Gastroesophageal sphincter (tissue), 4 donors: ENCODE measurements at regions not wholly inside any gene's neighbourhood (a gene's known extent, or its start where the extent isn't known, plus 50 kb on each side); places are given as distances from the start of the nearest gene placed in this dataset.

ENCODE experiments used
- ATAC-seq: fragments of 150-250 bp; one replicate; pipeline ENCODE4 v1.9.1; 2016; ENCODE audit warnings: mild to moderate bottlenecking, moderate library complexity
- H3K27ac ChIP-seq, 4 donors: fragments of 200-600 bp; sonication (generic) in 3 of 4; 1 replicate in 3 of 4; 2 replicates in 1 of 4; pipeline ENCODE4 v1.5.1; 2016 to 2019
- H3K27me3 ChIP-seq: fragments of 200-600 bp; sonication (generic); one replicate; pipeline ENCODE4 v1.5.1; 2019
- H3K36me3 ChIP-seq, 2 donors: fragments of 200-600 bp; sonication (generic); one replicate each; pipeline ENCODE4 v1.5.1; 2019; ENCODE audit warnings: control low read depth in 1 of 2
- H3K4me1 ChIP-seq, 3 donors: fragments of 200-600 bp; sonication (generic); 1 replicate in 2 of 3; 2 replicates in 1 of 3; pipeline ENCODE4 v1.5.1; 2016 to 2019; ENCODE audit warnings: control low read depth in 2 of 3
- H3K4me3 ChIP-seq, 2 donors: fragments of 200-600 bp; sonication (generic); one replicate each; pipeline ENCODE4 v1.5.1; 2019; ENCODE audit warnings: mild to moderate bottlenecking in 1 of 2, moderate library complexity in 1 of 2
- H3K9me3 ChIP-seq, 3 donors: fragments of 200-600 bp; sonication (generic); one replicate each; pipeline ENCODE4 v1.5.1; 2017 to 2019; ENCODE audit warnings: control low read depth in 2 of 3
- EP300 ChIP-seq: sonication (generic); formaldehyde crosslinking; IDR thresholded peaks from one replicate; pipeline ENCODE4 v1.6.1; 2017; ENCODE audit warnings: antibody characterized with exemption, mild to moderate bottlenecking
- POLR2A ChIP-seq, 2 donors: fragments of 450-650 bp; IDR thresholded peaks; one replicate each; pipeline ENCODE4 v1.6.1; 2017; ENCODE audit warnings: antibody characterized with exemption in 2 of 2, mild to moderate bottlenecking in 2 of 2, moderate library complexity in 1 of 2
- POLR2AphosphoS5 ChIP-seq: sonication (generic); formaldehyde crosslinking; IDR thresholded peaks from one replicate; pipeline ENCODE4 v1.6.1; 2017; ENCODE audit warnings: antibody characterized with exemption
- WGBS, 2 donors: methylation state at CpG; one replicate each; pipeline ENCODE4 v1.1.5; 2018; ENCODE audit warnings: low coverage in 1 of 2; 5-methylcytosine and 5-hydroxymethylcytosine counted together
- TF ChIP-seq, protein P1 (sequence below), 4 experiments: fragments of 200-600 bp in 2 of 4; fragments of 450-650 bp in 2 of 4; sonication (generic) in 1 of 4; IDR thresholded peaks; one replicate each; pipeline ENCODE4 v1.5.1; 2017 to 2019; ENCODE audit warnings: antibody characterized with exemption in 4 of 4, mild to moderate bottlenecking in 2 of 4, moderate library complexity in 2 of 4

DNA sequence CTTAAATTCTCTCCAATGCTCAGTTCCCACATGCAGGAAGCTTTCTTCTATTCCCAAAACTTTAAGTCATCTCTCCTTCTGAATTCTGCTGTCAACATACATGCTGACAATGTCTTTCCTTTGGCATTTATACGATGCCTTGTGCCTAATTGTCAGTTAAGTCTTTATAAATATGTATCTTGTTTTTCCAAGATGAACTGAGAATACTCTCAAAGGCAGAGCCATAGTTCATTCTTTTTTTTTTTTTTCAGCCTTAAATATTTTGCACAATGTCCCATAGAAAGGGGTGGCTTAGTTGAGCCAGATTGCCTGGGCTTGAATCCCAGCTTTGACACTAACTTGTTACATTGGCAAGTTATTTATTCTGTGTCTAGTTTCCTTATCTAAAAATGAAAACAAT, 210.6 kb downstream of the QDPR start:
- H3K9me3 ChIP-seq: peaks cover 0 to 10% (median 0%) of the 10 kb centered on the region in 3 donors
- no peaks in the 10 kb centered on the region for H3K27me3 ChIP-seq
- H3K4me1 ChIP-seq: peaks cover 0 to 5% (median 0%) of the 10 kb centered on the region in 3 donors
- 43 to 63% methylated on average over 1 of the region's 1 CpG for WGBS, 2 donors
- no peak overlapping the region for H3K27ac ChIP-seq
- no peaks in the 10 kb centered on the region for H3K36me3 ChIP-seq
- no peak for ATAC-seq
- H3K4me3 ChIP-seq: no peak overlapping the region
- TF ChIP-seq, protein P1, sequence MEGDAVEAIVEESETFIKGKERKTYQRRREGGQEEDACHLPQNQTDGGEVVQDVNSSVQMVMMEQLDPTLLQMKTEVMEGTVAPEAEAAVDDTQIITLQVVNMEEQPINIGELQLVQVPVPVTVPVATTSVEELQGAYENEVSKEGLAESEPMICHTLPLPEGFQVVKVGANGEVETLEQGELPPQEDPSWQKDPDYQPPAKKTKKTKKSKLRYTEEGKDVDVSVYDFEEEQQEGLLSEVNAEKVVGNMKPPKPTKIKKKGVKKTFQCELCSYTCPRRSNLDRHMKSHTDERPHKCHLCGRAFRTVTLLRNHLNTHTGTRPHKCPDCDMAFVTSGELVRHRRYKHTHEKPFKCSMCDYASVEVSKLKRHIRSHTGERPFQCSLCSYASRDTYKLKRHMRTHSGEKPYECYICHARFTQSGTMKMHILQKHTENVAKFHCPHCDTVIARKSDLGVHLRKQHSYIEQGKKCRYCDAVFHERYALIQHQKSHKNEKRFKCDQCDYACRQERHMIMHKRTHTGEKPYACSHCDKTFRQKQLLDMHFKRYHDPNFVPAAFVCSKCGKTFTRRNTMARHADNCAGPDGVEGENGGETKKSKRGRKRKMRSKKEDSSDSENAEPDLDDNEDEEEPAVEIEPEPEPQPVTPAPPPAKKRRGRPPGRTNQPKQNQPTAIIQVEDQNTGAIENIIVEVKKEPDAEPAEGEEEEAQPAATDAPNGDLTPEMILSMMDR (IDR thresholded peaks at IDR 0.05): no peak
- TF ChIP-seq POLR2AphosphoS5: no peak
- TF ChIP-seq POLR2A (IDR thresholded peaks at IDR 0.05): no peak
- no peak for TF ChIP-seq EP300

DNA sequence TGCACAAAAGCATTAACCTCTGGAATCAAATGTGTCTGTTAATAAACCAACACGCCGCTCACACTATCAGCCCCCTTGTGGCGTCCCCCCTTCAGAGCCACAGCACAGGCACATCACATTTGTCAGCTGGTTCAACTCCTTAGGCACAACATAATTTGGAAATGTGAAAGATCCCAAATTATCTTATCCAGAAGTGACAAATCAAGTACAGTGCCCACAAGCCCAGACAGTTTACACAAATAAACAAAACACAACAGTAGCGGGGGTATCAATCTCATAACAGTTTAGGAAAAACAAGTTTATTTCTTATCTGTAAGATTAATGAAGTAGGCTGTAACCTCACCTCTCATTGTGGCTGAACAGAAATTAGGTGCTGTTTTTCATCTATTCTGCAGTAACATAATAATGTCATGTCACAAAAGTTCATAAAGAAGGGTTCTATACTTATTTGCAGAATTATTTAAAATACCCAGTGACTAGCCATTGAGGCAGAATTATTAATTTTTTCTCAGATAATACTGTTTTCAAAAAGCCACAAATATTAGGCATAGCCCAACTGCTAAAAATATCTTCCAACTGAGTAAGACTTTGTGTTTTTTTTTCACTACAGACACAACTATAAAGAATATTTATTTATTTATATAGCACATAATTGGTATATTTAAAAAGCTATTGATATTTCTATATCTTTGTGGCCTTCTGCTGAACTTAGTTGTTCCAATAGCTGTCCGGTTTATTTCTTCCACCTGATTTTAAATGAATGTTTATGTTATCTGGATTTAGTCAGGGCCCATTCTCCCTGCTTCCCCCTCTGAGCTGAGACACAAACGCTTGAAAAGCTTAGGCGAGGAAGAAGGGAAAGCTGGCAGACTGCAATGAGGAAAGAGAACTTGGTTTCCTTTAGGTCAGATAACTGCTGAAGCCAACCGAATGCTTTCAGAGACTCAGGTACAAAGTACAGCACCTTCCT, 214.7 kb downstream of the QDPR start:
- WGBS, 2 donors: 32 to 54% methylated on average over 4 to 7 of the region's 8 CpGs
- TF ChIP-seq, protein P1 (IDR thresholded peaks at IDR 0.05): no peak
- TF ChIP-seq POLR2A (IDR thresholded peaks at IDR 0.05) (no peak), POLR2AphosphoS5 (no peak), EP300 (no peak)
- no peak for ATAC-seq
- no peaks in the 10 kb centered on the region for H3K27me3 ChIP-seq
- H3K4me3 ChIP-seq: no peak overlapping the region
- H3K4me1 ChIP-seq: peaks cover 0 to 5% (median 0%) of the 10 kb centered on the region in 3 donors
- H3K27ac ChIP-seq: no peak overlapping the region
- H3K36me3 ChIP-seq: no peaks in the 10 kb centered on the region
- H3K9me3 ChIP-seq: no peaks in the 10 kb centered on the region

DNA sequence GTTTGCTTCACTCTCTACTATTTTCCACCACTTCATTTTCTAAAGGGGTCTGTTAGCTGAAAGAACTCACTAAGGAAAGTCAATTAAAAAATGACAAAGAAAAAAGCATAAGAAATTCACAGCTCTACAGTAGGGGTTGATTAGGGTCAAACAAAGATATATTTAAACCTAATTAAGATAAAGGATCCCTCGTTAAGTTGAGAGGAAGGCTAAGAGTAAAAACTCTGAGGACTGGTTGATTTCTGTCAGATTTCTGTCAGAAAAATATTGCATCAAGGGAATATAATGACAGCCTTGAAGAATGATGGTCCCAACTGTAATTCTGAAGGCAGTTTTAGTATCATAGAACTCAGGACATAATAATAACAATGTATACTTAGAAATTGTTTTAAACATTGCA, 218.0 kb downstream of the QDPR start:
- no peak for TF ChIP-seq POLR2AphosphoS5
- TF ChIP-seq, protein P1 (IDR thresholded peaks at IDR 0.05): no peak
- H3K27ac ChIP-seq: no peak overlapping the region
- 62 to 63% methylated on average over 1 of the region's 1 CpG for WGBS, 2 donors

DNA sequence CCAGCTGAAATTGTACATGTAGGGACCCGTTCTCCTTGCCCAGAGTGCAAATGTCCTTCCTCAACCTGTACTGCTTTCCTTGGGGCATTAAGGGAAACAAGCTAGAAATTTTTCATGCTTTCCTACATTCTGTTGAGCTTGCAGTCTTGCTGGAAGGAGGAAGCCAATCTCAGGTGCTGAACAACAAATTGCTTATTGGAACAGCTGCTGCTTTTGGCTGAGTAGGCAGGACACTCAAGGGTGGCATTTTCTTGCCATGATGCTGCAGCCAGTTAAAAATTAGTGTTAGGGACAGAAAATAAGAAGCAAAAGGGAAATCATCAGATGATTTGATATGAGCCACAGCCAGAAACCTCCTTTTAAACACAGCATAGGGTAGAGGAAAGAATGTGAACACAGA, 223.7 kb downstream of the QDPR start:
- TF ChIP-seq POLR2A (IDR thresholded peaks at IDR 0.05) (no peak), EP300 (no peak), POLR2AphosphoS5 (no peak)
- TF ChIP-seq, protein P1 (IDR thresholded peaks at IDR 0.05): no peak
- no peak for ATAC-seq
- WGBS, 2 donors: 100% methylated on average over 1 of the region's 1 CpG

More for the DNA sequence above, 218.0 kb downstream of the QDPR start:
- Histone ChIP-seq H3K4me3 (no peak overlapping the region), H3K4me1 (peaks cover 0 to 5% (median 0%) of the 10 kb centered on the region in 3 donors), H3K27me3 (no peaks in the 10 kb centered on the region), H3K36me3 (no peaks in the 10 kb centered on the region), H3K9me3 (no peaks in the 10 kb centered on the region)
- ATAC-seq: no peak

More for the DNA sequence above, 223.7 kb downstream of the QDPR start:
- H3K27ac ChIP-seq: no peak overlapping the region
- no peaks in the 10 kb centered on the region for H3K27me3 ChIP-seq
- peaks cover 0 to 5% (median 0%) of the 10 kb centered on the region in 3 donors for H3K4me1 ChIP-seq
- H3K4me3 ChIP-seq: no peak overlapping the region
- no peaks in the 10 kb centered on the region for H3K9me3 ChIP-seq
- H3K36me3 ChIP-seq: no peaks in the 10 kb centered on the region
